LNCAP (cell line): ENCODE measurements at regions not wholly inside any gene's neighbourhood (a gene's known extent, or its start where the extent isn't known, plus 50 kb on each side); places are given as distances from the start of the nearest gene placed in this dataset.

Experiments used
- TF ChIP-seq, protein P1 (sequence below): fragments of 450-650 bp; IDR thresholded peaks from 2 replicates; pipeline ENCODE4 v1.5.1; 2017; ENCODE audit warnings: mild to moderate bottlenecking

DNA sequence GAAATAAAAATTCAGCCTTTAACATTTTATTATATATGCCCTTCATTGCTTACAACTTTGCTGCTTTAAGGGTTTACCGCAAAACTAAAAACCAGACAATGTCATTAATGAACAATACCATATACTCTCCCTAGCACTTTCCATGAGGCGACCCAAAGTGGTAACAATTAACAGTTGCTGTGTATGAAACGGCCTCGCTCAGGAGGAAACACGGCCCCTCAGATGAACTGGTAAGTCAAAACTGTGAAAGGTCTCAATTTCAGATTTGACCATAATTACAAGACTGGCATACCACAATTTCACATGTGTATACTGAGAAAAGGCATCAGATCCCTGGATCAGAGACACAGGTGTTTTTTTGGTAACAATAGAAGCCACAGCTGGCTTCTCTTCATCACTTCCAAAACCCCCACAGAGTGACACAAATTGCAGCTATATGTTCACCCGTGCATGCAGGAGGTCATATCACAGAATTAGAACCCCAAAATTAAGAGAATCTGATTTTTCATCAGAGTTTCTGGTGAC lies 611.9 kb upstream of the ADAMTS5 start:
- TF ChIP-seq, protein P1, sequence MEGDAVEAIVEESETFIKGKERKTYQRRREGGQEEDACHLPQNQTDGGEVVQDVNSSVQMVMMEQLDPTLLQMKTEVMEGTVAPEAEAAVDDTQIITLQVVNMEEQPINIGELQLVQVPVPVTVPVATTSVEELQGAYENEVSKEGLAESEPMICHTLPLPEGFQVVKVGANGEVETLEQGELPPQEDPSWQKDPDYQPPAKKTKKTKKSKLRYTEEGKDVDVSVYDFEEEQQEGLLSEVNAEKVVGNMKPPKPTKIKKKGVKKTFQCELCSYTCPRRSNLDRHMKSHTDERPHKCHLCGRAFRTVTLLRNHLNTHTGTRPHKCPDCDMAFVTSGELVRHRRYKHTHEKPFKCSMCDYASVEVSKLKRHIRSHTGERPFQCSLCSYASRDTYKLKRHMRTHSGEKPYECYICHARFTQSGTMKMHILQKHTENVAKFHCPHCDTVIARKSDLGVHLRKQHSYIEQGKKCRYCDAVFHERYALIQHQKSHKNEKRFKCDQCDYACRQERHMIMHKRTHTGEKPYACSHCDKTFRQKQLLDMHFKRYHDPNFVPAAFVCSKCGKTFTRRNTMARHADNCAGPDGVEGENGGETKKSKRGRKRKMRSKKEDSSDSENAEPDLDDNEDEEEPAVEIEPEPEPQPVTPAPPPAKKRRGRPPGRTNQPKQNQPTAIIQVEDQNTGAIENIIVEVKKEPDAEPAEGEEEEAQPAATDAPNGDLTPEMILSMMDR = no peak

DNA sequence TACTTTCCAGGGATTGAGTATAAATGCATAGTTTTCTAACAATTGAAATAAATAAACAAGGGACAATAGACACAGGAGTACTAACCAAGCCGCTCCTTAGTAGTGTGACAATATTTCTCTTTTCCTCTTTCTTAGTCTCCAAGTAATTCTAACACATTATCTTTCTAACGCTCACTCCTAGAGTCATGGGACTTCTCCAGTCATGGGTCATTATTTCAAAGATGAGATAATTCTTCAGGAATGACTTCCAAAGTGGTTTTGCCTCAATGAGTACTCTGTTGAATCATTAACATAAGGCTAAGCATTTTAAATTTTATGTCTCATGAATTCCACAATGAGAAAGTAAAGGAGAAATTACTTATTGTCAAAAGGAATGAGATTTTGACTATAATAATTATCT lies 605.8 kb upstream of the ADAMTS5 start:
- TF ChIP-seq, protein P1 = no peak

GRCh38 chr21:27571706-27572105 lies 604.8 kb upstream of the ADAMTS5 start:
- TF ChIP-seq, protein P1 = no peak

DNA sequence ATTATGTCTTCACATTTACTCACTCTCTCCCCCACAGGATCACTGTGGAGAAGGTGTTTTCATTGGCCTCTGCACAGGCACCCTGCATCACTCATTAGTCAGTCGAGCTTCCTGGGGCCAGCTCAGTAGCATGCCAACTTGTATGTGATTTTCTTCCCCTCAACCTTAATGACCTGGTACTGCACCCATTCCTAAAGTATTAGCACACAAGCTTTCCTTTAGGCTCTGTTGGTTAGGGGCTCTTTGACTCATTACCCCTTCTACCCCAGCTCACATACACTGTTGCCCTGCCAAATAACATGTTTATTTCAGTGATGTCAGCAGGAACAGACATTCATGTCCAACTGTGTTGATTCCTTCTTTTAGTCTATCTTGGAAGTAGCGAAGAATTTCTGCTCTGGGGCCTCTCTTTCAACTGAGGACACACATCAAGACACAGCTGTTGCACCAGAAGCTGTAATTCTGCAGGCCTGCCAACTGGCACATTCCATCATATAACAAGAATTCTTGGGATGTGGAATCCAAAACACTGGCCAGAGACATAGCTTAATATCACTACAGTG lies 603.5 kb upstream of the ADAMTS5 start:
- TF ChIP-seq, protein P1 = no peak

- TF ChIP-seq, protein P1 = no peak
Measured at GRCh38 chr21:27569831-27570230, 602.9 kb upstream of the ADAMTS5 start.

DNA sequence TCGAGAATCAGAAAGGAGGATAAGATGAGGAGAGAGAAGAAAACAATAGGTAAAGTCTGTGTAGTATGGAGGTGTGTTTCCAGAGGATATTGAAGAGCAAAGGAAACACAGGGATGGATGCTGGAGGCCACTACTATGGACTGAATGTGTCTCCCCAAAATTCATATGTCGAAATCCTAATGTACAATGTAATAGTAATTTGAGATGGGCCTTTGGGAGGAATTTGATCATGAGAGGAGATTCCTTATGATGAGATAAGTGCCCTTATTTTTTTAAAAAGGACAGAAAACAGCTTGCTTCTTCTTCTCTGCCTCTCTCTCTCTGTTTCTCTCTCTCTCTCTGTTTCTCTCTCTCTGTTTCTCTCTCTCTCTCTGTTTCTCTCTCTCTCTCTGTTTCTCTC lies 602.2 kb upstream of the ADAMTS5 start:
- TF ChIP-seq, protein P1 = no peak

DNA sequence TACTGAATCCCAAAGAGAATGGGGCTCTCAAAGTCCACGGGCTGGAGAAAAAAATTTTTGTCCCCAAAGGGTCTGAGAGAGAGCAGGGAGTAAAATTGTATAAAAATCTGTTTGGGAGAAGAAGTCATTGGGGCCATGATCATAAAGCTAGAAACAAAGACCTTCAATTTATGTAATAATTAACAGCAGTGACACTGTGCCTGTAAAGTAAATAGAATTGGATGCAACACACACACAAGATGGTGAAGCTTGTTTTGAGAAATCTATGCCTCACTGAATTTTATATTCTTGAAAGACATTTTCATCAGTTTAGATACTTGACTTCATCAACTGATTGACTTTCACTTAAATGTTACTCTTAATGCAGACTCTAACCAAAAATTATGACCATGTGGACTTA lies 600.5 kb upstream of the ADAMTS5 start:
- TF ChIP-seq, protein P1 = no peak

DNA sequence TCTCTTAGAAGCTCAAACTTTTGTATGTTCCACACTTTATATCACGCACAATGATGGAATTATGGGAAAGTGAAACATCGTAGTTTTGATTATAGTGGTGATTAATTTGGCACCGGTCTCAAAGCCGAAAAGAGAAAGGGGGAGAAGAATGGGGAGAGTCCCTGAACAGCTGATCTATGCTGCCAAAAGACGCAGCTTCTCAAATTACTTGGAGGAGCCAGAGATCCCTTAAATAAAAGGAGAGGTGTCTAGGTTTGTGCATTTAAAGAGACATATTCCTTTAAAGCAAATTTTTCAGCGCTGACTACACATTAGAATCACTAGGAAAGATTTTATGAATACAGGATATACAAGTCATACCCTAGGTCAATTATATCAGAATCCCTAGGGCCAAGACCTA lies 599.6 kb upstream of the ADAMTS5 start:
- TF ChIP-seq, protein P1 = no peak
